IPS-NIHi11 (cell line): ENCODE measurements at regions not wholly inside any gene's neighbourhood (a gene's known extent, or its start where the extent isn't known, plus 50 kb on each side); places are given as distances from the start of the nearest gene placed in this dataset.
"Not testable (repeated sequence)": the region's sequence is repeated elsewhere in the genome, so short reads cannot be mapped to it uniquely, and the experiment has no call there.

Experiments
- DNase-seq: peaks from one replicate; pipeline ENCODE4 v3.0.0; 2012; ENCODE audit warnings: mixed read lengths, low spot score

- DNase-seq = no peak
Observed at GRCh38 chr17:77548967-77549366, 408.2 kb downstream of the SEC14L1 start.

GRCh38 chr17:77549726-77550366, 408.7 kb upstream of the TNRC6C start:
- DNase-seq = no peak

GRCh38 chr17:77553459-77554066, 404.9 kb upstream of the TNRC6C start:
- DNase-seq = no peak

GRCh38 chr17:77555121-77555591, 403.3 kb upstream of the TNRC6C start:
- DNase-seq = no peak

GRCh38 chr17:77555741-77556291, 402.7 kb upstream of the TNRC6C start:
- DNase-seq = no peak

- DNase-seq = peak; percentile 56
Observed at GRCh38 chr17:77556383-77557061, 402.0 kb upstream of the TNRC6C start.

- no peak for DNase-seq
Observed at GRCh38 chr17:77558846-77559626, 399.5 kb upstream of the TNRC6C start.

- DNase-seq = no peak
Observed at GRCh38 chr17:77560381-77560780, 398.1 kb upstream of the TNRC6C start.

- no peak for DNase-seq
Observed at GRCh38 chr17:77560841-77561240, 397.7 kb upstream of the TNRC6C start.

- DNase-seq = not testable (repeated sequence)
Observed at GRCh38 chr17:77562361-77562760, 396.1 kb upstream of the TNRC6C start.

- no peak for DNase-seq
Observed at GRCh38 chr17:77563439-77564102, 394.9 kb upstream of the TNRC6C start.

- DNase-seq = no peak
Observed at GRCh38 chr17:77564278-77564920, 394.1 kb upstream of the TNRC6C start.

- no peak for DNase-seq
Observed at GRCh38 chr17:77565166-77565565, 393.3 kb upstream of the TNRC6C start.

GRCh38 chr17:77566151-77566550, 392.4 kb upstream of the TNRC6C start:
- DNase-seq = no peak

GRCh38 chr17:77566566-77567138, 391.9 kb upstream of the TNRC6C start:
- DNase-seq = no peak

- no peak for DNase-seq
Observed at GRCh38 chr17:77568540-77568939, 390.0 kb upstream of the TNRC6C start.

- DNase-seq = no peak
Observed at GRCh38 chr17:77569846-77570564, 388.5 kb upstream of the TNRC6C start.

GRCh38 chr17:77570565-77570898, 388.0 kb upstream of the TNRC6C start:
- no peak for DNase-seq

GRCh38 chr17:77571155-77571981, 387.1 kb upstream of the TNRC6C start:
- DNase-seq = peak; percentile 54
